ENCODE measurements at regions not wholly inside any gene's neighbourhood (a gene's known extent, or its start where the extent isn't known, plus 50 kb on each side); places are given as distances from the start of the nearest gene placed in this dataset.

GRCh38 chr1:218592688-218593087 is 247.6 kb downstream of the TGFB2 start:
- H2AFZ ChIP-seq (ENCODE audit: low read length), result no peak overlapping the region
- H3K9me2 ChIP-seq (replicated peaks; ENCODE audit: insufficient read depth, low read length), result no peaks in the 10 kb centered on the region
- H3K4me1 ChIP-seq (ENCODE audit: low read length), result no peaks in the 10 kb centered on the region
- TF ChIP-seq, protein P1, sequence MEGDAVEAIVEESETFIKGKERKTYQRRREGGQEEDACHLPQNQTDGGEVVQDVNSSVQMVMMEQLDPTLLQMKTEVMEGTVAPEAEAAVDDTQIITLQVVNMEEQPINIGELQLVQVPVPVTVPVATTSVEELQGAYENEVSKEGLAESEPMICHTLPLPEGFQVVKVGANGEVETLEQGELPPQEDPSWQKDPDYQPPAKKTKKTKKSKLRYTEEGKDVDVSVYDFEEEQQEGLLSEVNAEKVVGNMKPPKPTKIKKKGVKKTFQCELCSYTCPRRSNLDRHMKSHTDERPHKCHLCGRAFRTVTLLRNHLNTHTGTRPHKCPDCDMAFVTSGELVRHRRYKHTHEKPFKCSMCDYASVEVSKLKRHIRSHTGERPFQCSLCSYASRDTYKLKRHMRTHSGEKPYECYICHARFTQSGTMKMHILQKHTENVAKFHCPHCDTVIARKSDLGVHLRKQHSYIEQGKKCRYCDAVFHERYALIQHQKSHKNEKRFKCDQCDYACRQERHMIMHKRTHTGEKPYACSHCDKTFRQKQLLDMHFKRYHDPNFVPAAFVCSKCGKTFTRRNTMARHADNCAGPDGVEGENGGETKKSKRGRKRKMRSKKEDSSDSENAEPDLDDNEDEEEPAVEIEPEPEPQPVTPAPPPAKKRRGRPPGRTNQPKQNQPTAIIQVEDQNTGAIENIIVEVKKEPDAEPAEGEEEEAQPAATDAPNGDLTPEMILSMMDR (IDR thresholded peaks at IDR 0.05; ENCODE audit: low read length), result no peak
- TF ChIP-seq EZH2 (optimal IDR thresholded peaks at IDR 0.05; ENCODE audit: low read depth, low read length) (no peak), EZH2phosphoT487 (IDR thresholded peaks at IDR 0.05; ENCODE audit: low read length) (no peak)
- H3K4me2 ChIP-seq (ENCODE audit: low read depth, low read length), result no peak overlapping the region
- H3K9ac ChIP-seq (ENCODE audit: low read length), result no peak overlapping the region
- no peaks in the 10 kb centered on the region for H3F3A ChIP-seq (ENCODE audit: insufficient read depth, low read length)
- no peak overlapping the region for H3K4me3 ChIP-seq (ENCODE audit: low read length)
- no peaks in the 10 kb centered on the region for H3K27me3 ChIP-seq (replicated peaks; ENCODE audit: insufficient read depth, low read length)
- H4K20me1 ChIP-seq (ENCODE audit: insufficient read depth, low read length), result no peaks in the 10 kb centered on the region
- no peaks in the 10 kb centered on the region for H3K9me3 ChIP-seq (replicated peaks; ENCODE audit: insufficient read depth, low read length)
- H3K79me2 ChIP-seq (ENCODE audit: low read length), result no peaks in the 10 kb centered on the region
- H3K36me3 ChIP-seq (replicated peaks; ENCODE audit: insufficient read depth, low read length), result no peaks in the 10 kb centered on the region
- H3K27ac ChIP-seq (ENCODE audit: low read length), result no peak overlapping the region
- DNase-seq, result no peak

DNA sequence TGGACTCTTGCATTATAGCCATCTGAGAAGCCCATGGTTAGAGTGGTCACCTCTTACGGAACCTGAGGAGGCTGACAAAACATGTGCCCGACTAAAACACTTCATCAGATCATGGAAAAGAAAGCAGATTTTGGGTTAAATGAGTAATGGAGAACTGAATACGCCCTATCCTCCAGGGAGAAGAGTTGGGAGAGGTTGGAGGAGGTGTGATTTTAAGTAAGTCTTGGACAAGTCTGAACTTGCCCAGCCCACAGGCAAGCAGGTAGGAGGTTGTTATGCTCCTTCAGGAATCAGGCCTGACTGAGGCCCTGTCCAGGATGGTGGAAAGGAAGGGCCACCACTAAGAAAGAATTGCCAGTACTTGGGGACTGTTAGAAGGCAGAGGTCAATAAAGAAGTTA is 255.8 kb downstream of the TGFB2 start:
- TF ChIP-seq EZH2phosphoT487 (IDR thresholded peaks at IDR 0.05; ENCODE audit: low read length), result no peak
- TF ChIP-seq, protein P1 (IDR thresholded peaks at IDR 0.05; ENCODE audit: low read length), result no peak
- no peak for TF ChIP-seq EZH2 (optimal IDR thresholded peaks at IDR 0.05; ENCODE audit: low read depth, low read length)
- Histone ChIP-seq H3K9me2 (replicated peaks; ENCODE audit: insufficient read depth, low read length) (no peaks in the 10 kb centered on the region), H3K9me3 (replicated peaks; ENCODE audit: insufficient read depth, low read length) (no peaks in the 10 kb centered on the region), H4K20me1 (ENCODE audit: insufficient read depth, low read length) (no peaks in the 10 kb centered on the region), H3K4me1 (ENCODE audit: low read length) (no peaks in the 10 kb centered on the region), H3K79me2 (ENCODE audit: low read length) (no peaks in the 10 kb centered on the region), H3K4me2 (ENCODE audit: low read depth, low read length) (no peak overlapping the region), H2AFZ (ENCODE audit: low read length) (no peak overlapping the region), H3F3A (ENCODE audit: insufficient read depth, low read length) (no peaks in the 10 kb centered on the region), H3K4me3 (ENCODE audit: low read length) (no peak overlapping the region), H3K36me3 (replicated peaks; ENCODE audit: insufficient read depth, low read length) (no peaks in the 10 kb centered on the region), H3K27ac (ENCODE audit: low read length) (no peak overlapping the region), H3K27me3 (replicated peaks; ENCODE audit: insufficient read depth, low read length) (no peaks in the 10 kb centered on the region), H3K9ac (ENCODE audit: low read length) (no peak overlapping the region)
- no peak for DNase-seq

DNA sequence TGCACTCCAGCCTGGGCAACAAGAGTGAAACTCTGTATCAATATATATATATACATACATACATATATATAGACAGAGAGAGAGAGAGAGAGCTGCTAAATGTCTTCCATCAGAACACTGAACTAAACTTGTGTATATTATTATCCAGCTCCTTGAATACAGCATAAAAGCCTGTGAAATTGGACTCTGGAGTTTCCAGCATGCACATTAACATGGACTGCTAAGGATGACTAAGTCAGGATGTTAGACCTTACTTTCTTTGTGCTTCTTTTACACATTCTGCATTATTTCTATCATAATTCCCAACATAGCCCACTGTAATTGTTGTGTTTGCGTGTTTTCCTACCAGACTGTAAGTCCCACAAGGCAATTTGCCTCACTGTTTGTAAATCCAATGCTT is 259.1 kb downstream of the TGFB2 start:
- H3K79me2 ChIP-seq (ENCODE audit: low read length), result no peaks in the 10 kb centered on the region
- no peak for DNase-seq
- H3K4me1 ChIP-seq (ENCODE audit: low read length), result no peaks in the 10 kb centered on the region
- no peaks in the 10 kb centered on the region for H4K20me1 ChIP-seq (ENCODE audit: insufficient read depth, low read length)
- H3K9me3 ChIP-seq (replicated peaks; ENCODE audit: insufficient read depth, low read length), result no peaks in the 10 kb centered on the region
- H3K27ac ChIP-seq (ENCODE audit: low read length), result no peak overlapping the region
- H3F3A ChIP-seq (ENCODE audit: insufficient read depth, low read length), result no peaks in the 10 kb centered on the region
- H3K9me2 ChIP-seq (replicated peaks; ENCODE audit: insufficient read depth, low read length), result no peaks in the 10 kb centered on the region
- no peaks in the 10 kb centered on the region for H3K27me3 ChIP-seq (replicated peaks; ENCODE audit: insufficient read depth, low read length)
- H3K9ac ChIP-seq (ENCODE audit: low read length), result no peak overlapping the region
- H3K4me3 ChIP-seq (ENCODE audit: low read length), result no peak overlapping the region
- no peak overlapping the region for H3K4me2 ChIP-seq (ENCODE audit: low read depth, low read length)
- H2AFZ ChIP-seq (ENCODE audit: low read length), result no peak overlapping the region
- TF ChIP-seq EZH2phosphoT487 (IDR thresholded peaks at IDR 0.05; ENCODE audit: low read length) (no peak), EZH2 (optimal IDR thresholded peaks at IDR 0.05; ENCODE audit: low read depth, low read length) (no peak)
- TF ChIP-seq, protein P1 (IDR thresholded peaks at IDR 0.05; ENCODE audit: low read length), result no peak
- no peaks in the 10 kb centered on the region for H3K36me3 ChIP-seq (replicated peaks; ENCODE audit: insufficient read depth, low read length)

Data from MM.1S (cell line).